ENCODE measurements at regions not wholly inside any gene's neighbourhood (a gene's known extent, or its start where the extent isn't known, plus 50 kb on each side); places are given as distances from the start of the nearest gene placed in this dataset.

- no peak overlapping the region for H3K4me3 ChIP-seq (ENCODE audit: low read depth, low read length)
- no peaks in the 10 kb centered on the region for H3K27me3 ChIP-seq (ENCODE audit: control insufficient read depth, insufficient read depth, low read length)
- TF ChIP-seq, protein P1, sequence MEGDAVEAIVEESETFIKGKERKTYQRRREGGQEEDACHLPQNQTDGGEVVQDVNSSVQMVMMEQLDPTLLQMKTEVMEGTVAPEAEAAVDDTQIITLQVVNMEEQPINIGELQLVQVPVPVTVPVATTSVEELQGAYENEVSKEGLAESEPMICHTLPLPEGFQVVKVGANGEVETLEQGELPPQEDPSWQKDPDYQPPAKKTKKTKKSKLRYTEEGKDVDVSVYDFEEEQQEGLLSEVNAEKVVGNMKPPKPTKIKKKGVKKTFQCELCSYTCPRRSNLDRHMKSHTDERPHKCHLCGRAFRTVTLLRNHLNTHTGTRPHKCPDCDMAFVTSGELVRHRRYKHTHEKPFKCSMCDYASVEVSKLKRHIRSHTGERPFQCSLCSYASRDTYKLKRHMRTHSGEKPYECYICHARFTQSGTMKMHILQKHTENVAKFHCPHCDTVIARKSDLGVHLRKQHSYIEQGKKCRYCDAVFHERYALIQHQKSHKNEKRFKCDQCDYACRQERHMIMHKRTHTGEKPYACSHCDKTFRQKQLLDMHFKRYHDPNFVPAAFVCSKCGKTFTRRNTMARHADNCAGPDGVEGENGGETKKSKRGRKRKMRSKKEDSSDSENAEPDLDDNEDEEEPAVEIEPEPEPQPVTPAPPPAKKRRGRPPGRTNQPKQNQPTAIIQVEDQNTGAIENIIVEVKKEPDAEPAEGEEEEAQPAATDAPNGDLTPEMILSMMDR (IDR thresholded peaks at IDR 0.05; ENCODE audit: insufficient read depth, low read length, severe bottlenecking), result no peak
- DNase-seq (ENCODE audit: low read depth), result no peak
- H3K36me3 ChIP-seq (ENCODE audit: control insufficient read depth, insufficient read depth, low read length), result no peaks in the 10 kb centered on the region
- no peak for FAIRE-seq
Measured at GRCh38 chr4:163042306-163042705, 124.4 kb downstream of the NAF1 start.

- TF ChIP-seq, protein P1 (IDR thresholded peaks at IDR 0.05; ENCODE audit: insufficient read depth, low read length, severe bottlenecking), result no peak
- Histone ChIP-seq H3K4me3 (ENCODE audit: low read depth, low read length) (no peak overlapping the region), H3K27me3 (ENCODE audit: control insufficient read depth, insufficient read depth, low read length) (no peaks in the 10 kb centered on the region), H3K36me3 (ENCODE audit: control insufficient read depth, insufficient read depth, low read length) (no peaks in the 10 kb centered on the region)
- FAIRE-seq (no peak), DNase-seq (ENCODE audit: low read depth) (no peak)
Measured at GRCh38 chr4:163017135-163017534, 149.6 kb downstream of the NAF1 start.

GRCh38 chr4:163012816-163013215 is 153.9 kb downstream of the NAF1 start:
- H3K4me3 ChIP-seq (ENCODE audit: low read depth, low read length), result no peak overlapping the region
- TF ChIP-seq, protein P1 (IDR thresholded peaks at IDR 0.05; ENCODE audit: insufficient read depth, low read length, severe bottlenecking), result no peak
- H3K36me3 ChIP-seq (ENCODE audit: control insufficient read depth, insufficient read depth, low read length), result no peaks in the 10 kb centered on the region
- H3K27me3 ChIP-seq (ENCODE audit: control insufficient read depth, insufficient read depth, low read length), result no peaks in the 10 kb centered on the region
- DNase-seq (ENCODE audit: low read depth), result no peak
- FAIRE-seq, result no peak

DNA sequence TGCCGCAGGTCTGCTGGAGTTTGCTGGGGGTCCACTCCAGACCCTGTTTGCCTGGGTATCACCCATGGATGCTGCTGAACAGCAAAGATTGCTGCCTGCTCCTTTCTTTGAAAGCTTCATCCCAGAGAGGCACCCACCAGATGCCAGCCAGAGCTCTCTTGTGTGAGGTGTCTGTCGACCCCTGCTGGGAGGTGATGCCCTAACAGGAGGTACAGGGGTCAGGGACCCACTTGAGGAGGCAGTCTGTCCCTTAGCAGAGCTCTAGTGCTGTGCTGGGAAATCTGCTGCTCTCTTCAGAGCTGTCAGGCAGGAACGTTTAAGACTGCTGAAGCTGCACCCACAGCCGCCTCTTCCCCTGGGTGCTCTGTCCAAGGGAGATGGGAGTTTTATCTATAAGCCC is 162.7 kb downstream of the NAF1 start:
- Histone ChIP-seq H3K27me3 (ENCODE audit: control insufficient read depth, insufficient read depth, low read length) (no peaks in the 10 kb centered on the region), H3K36me3 (ENCODE audit: control insufficient read depth, insufficient read depth, low read length) (no peaks in the 10 kb centered on the region), H3K4me3 (ENCODE audit: low read depth, low read length) (no peak overlapping the region)
- DNase-seq (ENCODE audit: low read depth) (no peak), FAIRE-seq (no peak)
- TF ChIP-seq, protein P1 (IDR thresholded peaks at IDR 0.05; ENCODE audit: insufficient read depth, low read length, severe bottlenecking), result no peak

- H3K27me3 ChIP-seq (ENCODE audit: control insufficient read depth, insufficient read depth, low read length), result no peaks in the 10 kb centered on the region
- H3K36me3 ChIP-seq (ENCODE audit: control insufficient read depth, insufficient read depth, low read length), result no peaks in the 10 kb centered on the region
- H3K4me3 ChIP-seq (ENCODE audit: low read depth, low read length), result no peak overlapping the region
- FAIRE-seq (no peak), DNase-seq (ENCODE audit: low read depth) (no peak)
- TF ChIP-seq, protein P1 (IDR thresholded peaks at IDR 0.05; ENCODE audit: insufficient read depth, low read length, severe bottlenecking), result no peak
Measured at GRCh38 chr4:162988530-162988929, 178.2 kb downstream of the NAF1 start.

DNA sequence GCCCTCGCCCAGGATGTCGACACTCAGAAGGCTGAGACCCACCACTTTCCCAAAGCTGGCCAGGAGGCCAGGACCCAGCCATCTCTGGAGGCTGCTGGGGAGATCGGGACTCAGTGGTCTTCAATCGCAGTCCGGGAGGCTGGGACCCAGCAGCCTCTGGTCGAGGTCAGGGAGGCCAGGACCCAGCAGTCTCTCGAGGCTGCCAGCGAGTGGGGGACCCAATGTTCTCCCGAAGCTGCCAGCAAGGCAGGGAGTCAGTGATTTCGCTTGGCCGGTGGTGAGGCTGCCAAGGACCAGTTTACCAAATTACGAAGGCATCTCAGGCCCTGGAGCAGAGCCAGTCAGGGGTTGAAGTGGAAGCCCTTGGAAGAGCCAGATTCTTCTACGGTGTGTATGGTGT is 181.6 kb downstream of the NAF1 start:
- DNase-seq (ENCODE audit: low read depth) (no peak), FAIRE-seq (no peak)
- no peaks in the 10 kb centered on the region for H3K27me3 ChIP-seq (ENCODE audit: control insufficient read depth, insufficient read depth, low read length)
- TF ChIP-seq, protein P1 (IDR thresholded peaks at IDR 0.05; ENCODE audit: insufficient read depth, low read length, severe bottlenecking), result no peak
- H3K36me3 ChIP-seq (ENCODE audit: control insufficient read depth, insufficient read depth, low read length), result no peaks in the 10 kb centered on the region
- no peak overlapping the region for H3K4me3 ChIP-seq (ENCODE audit: low read depth, low read length)

All from bronchial epithelial cell (primary cell).